GM21360 (cell line): ENCODE measurements at regions not wholly inside any gene's neighbourhood (a gene's known extent, or its start where the extent isn't known, plus 50 kb on each side); places are given as distances from the start of the nearest gene placed in this dataset.
A peak's percentile ranks its signal among the peaks of the same experiment; 100 is the strongest.

Source experiments
- ATAC-seq: cut with Tn5 transposase; IDR thresholded peaks from one replicate; pipeline ENCODE4 v1.9.1; 2021; ENCODE audit warnings: mild to moderate bottlenecking, moderate library complexity; ENCODE audit not compliant: unreplicated experiment

DNA sequence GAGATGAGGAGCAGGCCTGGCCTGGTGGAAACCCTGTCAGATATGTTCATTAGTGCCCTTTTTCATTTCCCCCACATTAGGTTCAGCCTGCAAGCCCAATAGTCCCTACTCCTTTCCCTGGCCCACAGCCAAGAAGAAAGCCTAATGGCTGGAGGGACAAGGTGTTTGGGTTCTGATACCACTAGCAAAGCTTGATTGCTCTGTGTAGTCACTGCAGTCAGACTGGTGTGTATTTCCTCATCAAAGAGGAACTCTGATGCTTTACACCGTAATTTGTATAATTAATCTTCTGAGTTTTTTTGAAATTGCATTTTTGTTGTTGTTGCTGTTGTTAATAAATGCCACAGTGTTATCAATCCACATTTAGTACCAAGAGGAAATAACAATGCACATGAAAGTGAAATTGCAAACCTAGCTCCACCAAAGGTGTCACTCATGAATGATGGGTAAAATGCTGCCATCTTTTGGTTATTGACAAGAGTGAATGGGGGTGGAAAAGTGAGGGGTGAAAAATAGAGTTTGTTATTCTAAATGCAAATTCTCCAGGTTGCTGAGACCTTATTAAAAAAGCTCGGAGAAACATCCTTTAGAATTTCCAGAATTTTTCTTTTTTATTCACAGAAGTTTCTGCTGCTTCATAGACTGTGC lies 320.2 kb upstream of the POU3F2 start:
- peak; percentile 62 for ATAC-seq

DNA sequence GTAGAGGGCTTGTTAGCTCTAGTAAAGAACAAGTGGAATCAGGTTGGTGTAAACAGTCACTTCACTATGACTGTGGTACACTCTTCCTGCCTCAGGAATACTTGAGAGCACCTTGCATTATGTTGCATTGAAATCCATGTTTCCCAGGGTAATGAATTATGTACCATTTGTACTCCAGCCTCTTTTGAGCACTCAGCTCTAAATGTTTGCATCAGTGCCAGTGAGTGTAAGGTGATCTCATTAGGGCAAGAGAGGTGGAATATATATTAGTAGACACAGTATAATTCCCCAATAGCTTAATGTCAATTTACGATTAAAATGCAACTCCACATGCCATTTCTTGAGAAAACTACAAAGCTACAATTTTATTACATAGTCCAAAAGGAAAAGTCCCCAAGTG lies 319.6 kb upstream of the POU3F2 start:
- ATAC-seq, result no peak

DNA sequence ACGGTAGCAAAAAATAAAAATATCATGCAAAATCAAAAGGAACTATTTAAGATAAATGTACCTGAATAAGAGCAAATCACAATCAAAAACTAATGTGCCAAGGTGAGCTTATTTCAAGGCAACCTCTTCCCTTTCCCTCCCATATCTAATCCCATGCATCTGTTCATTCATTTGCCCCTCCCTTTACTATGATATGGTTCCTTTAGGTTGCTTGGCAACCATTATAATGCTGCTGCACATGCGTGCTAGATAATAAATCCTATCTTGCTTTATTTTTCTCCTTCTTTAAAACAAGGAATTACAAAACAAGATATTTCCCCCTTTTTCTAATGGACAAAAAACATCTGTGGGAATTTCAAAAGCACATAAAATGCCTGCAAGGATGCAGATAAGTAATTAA lies 318.2 kb upstream of the POU3F2 start:
- no peak for ATAC-seq

DNA sequence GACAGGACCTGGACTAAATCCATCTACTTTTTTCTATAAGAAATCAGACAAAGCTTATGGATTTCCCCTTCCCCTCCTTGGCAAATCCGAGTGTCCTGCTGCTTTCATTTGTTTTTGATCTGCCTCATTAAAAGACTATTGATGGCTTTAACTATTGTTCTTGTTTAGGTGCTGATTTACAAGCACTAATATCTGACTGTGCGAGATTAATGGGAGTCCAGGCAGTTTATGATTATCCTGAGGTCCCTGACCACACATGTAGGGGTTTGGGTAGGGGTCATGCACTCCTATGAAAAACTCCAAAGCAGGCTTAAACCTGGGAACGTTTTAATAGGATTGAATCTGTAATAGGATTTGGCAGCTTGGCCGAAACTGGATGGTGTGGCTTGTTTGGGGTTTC lies 317.5 kb upstream of the POU3F2 start:
- no peak for ATAC-seq

DNA sequence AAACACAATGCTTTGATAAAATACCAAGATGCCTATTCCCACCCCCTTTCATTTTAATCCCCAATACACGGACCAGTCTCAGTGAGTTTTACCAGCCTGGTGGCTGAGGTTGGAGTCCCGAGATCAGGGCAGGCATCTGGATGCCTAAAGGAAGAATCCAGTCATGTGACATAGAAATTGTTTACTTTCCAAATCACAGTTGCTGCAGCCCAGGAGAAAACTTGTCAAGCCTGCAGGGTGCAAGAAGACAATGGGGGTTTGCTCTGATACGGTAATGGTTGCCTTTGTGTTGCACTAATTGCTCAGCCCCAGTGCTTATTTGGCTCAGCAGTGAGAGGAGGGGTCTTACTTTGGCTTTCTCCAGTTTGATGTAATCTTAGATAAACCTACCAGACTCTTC lies 308.5 kb upstream of the POU3F2 start:
- ATAC-seq, result no peak

DNA sequence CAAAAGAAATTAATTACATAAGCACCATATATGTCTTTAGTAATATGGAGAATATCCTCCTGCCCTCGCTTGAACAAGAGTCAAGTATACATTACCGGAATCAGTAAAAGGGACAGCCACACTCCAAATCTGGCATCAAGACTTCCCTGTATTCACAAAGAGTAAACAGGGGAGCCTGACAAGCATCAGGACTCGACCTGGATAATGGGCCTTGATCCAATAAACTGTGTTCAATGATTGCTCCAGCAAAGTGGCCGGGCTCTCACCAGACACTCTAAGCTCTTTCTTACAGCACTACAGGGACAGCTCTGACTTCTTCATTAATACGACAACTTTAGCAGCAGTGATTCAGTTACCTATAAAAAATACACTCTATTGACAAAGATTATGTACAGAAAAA lies 307.9 kb upstream of the POU3F2 start:
- no peak for ATAC-seq

DNA sequence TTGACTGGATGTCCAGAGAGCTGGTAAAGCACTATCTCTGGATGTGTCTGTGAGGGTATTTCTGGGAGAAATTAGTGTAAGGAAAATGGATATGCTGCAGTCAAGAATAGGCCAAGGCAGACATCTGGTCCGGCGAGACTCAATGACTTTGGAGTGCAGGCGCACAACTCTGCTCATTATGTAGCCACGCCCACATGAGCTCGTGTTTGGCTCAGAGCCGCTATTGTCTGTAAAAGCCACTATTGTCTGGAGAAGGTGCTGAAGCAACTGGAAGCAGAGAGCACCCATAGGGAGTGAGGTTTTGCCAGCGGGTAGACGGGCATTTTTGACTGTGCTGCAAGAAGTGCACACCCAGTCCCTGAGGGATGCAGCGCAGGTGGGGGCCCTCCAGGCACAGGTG lies 305.0 kb upstream of the POU3F2 start:
- no peak for ATAC-seq

DNA sequence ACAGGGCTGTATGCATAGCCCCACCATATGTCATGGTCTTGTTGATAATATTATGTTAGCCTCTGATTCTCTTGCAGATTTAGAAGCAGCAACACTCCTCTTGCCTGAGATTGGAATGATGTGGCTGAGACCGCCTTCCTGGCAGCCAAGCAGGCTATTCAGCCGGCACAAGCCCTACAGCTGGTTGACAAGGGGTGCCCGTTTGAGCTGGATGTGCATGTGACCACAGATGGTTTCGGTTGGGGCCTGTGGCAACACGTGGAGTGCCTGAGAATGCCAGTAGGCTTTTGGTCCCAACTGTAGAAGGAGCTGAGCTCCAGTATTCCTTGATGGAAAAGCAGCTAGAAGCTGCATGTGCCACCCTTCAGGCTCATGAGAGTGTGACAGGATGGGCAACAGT lies 303.6 kb upstream of the POU3F2 start:
- no peak for ATAC-seq

DNA sequence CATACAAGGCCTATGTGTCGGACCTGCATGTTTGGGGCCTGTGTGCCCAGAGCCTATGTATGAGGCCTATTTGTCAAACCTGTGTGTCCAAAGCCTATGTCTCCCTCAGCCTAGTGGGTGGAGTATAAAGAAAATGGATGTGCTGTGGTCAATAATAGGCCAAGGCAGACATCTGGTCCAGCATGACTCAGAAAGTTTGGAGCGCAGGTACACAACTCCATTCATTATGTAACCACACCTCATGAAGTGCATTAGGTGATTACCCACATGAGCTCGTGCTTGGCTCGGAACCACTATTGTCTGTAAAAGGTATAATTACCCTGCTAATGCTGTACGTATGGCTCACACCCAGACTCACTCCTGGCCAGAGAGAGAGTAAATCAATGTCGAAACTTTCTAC lies 302.4 kb upstream of the POU3F2 start:
- ATAC-seq, result no peak

DNA sequence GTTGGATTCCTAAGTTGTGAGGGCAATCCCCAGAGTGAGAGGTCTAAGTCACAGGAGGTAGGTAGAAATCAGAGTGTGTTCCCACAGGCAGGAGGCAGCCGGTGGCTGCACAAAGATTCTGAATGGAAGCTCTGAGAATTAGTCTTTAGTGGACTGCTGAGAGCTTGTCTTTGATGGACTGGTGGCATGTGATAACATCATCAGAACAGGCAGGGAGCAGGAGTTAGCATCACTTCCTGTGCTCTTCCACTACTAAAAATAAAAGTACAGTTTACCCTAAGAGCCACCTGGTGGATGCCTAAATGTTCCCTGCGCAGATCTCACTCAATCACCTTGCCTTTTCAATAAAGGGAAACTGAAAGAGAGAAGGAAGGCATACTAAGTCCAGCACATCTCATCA lies 294.6 kb upstream of the POU3F2 start:
- peak; percentile 94 for ATAC-seq

DNA sequence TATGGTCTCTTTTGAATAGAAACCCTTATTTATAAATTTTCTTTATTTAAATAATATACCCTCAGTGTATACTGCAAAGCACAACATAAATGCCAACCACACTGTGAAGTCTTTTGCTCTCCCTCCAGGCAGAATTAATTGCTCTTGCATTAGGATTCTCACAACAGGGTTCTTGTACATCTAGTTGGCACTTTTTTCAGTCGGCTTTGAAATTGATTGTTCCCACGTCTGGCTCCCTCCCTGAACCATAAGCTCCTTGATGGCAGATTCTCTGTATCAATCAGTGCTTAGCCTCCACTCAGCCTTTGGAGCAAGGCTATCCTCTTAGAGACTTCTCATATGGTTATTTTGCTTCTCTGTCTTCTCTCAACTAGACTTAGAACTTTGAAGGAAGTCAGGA lies 288.0 kb upstream of the POU3F2 start:
- no peak for ATAC-seq

DNA sequence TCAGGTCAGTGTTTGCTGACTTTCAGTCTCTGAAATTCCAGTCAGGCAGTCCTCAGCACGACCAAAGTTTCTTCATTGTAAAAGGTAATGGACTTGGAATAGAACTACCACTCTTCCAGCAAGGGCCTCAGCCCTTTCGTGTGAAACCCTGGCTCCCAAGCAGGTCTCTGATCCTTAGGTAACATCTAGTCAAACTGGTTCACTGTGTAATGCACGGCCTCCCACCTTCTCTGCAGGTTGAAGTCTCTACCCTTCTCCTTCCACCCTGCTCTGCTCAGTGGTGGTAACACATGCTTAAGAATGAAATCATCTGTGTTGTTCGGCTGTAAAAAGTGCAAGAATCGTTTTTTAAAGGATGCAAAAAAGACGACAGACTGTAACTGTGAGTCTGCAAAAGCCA lies 287.2 kb upstream of the POU3F2 start:
- ATAC-seq, result no peak

DNA sequence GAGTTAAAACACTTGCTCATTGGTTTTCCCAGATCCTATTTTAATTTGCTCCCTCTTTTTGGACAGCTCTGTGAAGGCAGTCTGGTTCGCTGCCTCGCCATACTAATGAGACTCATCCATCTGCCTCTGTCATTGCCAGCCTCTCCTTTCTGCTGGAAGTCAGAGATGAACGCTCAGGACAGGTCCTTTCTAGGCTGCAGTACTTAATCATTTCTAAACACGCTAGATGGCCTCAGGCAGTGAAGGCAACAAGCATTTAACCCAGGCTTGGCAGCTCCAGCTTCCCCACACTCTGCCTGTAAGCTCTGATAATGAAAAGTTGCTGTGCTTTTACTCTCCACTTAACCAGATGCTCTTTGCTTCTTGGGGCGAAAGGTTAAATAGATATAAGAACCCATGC lies 286.7 kb upstream of the POU3F2 start:
- ATAC-seq, result no peak

DNA sequence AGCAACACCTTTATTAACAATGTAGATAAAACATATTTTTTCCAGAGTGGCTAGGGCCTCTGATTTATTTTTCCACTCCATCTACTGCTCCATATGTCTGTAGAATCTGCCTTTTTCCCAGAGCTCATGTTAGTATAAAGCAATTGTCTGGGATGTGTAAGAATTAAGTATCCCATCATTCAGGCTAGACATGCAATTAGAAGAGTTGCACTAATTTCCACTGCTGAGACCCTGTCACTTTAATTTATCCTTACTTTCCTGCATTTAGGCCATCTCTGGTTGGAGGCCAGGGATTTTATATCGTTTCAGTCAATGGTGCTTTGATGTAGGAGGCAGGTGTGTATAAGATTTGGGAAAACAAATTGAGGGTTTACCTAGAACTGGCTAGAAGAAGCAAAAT lies 286.1 kb upstream of the POU3F2 start:
- no peak for ATAC-seq

DNA sequence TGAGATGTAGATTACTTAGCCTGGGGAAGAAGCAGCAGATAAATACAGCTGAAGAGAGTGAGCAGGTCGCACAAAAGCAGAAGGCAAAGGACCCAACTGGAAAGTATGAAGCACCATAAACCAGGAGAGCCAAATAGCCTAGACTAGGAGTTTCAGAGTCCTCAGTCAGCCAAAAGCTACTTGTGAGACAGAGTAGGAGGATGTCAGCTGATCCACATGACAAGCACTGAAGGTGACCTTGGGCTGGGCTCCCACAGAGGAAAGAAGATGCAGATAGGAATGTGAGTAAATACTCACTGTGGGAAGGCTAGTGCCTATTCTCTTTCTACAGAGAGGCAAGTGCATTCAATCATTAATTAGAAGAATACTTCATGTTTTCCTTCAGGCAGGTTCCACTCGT lies 274.0 kb upstream of the POU3F2 start:
- ATAC-seq, result no peak

DNA sequence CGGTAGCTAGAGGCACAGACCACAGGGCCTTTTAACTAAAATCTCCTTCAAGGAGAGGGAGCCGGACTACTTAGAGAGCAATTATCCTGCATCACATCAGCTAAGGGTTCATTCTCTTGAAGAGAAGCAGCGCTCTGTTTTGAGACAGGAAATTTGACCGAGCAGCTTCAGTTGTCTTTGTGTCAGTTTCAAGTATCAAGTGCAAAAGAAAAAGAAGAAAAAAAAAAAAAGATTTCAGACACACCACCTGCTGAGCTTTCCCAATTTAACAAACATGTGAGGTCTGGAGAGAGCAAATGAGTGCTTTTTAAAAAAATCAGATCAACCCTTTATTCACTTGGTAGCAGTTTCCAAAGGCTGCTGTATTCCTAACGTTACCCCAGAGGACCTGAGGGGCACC lies 273.5 kb upstream of the POU3F2 start:
- ATAC-seq, result no peak

DNA sequence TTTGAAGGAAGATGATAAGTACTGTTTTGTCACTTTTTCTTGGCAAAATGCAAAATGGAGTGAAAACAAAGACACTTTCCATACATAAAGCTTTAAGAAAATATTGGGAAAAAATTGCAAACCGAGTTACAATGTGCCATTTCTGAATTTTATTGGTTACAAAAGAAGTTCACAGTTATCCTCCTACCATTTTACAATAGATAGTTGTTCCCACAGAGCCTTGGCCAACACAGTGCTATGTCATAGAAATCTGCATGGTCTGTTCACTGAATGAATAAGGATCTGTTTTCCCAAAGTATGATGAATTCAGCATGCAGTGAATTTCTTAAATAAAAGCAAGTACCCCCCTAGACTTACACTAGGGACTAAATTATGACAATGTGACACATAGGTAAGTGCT lies 268.2 kb upstream of the POU3F2 start:
- no peak for ATAC-seq

DNA sequence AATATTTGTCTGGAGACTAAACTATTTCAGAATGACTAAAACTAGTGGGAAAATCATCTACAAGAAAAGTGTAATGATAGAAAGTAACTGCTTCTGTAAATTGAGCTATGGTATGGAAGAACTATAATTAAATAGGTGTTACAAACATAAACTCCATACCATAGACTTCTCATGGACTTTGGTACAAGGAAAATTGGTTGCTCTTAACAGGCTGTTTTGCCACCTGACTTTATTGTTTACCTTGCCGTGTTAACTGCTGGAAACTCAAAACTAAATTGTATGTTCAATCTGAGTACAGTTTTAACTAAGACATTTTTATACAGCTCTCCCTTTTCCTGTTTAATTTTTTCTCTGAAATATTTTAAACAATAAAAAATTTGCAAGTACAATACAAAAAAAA lies 261.8 kb upstream of the POU3F2 start:
- ATAC-seq, result no peak

DNA sequence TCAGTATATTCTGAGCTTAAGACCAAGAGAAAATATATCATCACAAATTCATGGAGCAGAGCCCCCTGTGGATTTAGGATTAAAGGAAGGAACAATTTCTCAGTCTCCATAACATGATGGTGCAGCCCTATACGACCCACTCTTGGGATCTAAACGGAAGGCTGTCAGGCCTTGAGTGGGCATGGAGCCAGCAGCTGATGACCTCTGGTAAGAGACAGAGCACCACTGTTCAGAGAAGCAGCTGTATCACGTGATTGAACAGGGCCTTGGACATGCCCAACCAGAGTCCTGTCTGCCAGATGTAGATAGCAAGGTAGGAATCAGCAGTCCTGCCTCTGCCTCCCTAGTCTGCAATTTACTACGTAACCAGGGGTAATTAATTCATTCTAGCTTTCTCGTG lies 259.4 kb upstream of the POU3F2 start:
- ATAC-seq, result no peak

DNA sequence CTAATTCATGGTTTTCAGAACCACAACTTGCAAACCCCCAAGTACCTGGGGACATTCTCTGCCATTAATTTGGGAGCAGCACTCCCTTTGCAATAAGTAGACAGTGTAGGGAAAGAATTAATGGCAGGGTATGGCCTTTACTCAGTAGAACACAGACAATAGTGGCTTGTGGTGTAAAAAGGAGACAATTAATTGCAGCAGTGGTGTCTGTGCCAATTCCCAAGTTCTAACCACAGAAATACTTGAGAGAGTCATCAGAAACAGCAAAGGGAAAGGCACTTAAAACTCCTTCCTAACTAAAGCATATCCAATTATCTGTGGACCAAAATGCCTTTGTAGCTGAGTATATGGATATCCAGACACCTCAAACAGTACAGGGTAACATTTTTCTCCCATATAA lies 257.6 kb upstream of the POU3F2 start:
- ATAC-seq, result no peak

DNA sequence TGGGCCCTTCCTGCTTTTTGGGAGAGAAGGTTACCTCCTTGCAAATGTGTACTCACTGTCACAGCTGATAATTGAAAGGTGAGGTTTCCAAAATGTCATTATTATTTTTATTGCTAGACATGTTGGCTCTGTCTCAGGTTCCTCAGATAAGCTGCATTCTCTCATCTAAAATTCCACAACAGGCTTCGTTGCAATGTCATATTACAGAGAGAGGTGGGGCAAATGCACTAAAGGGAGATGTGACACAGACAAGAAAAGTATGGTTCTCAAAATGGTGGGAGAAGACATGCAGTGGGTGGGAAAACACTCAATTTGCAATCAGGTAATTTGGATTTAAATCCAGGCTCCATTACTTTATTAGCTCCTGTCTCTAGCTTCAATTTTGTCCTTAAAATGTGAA lies 256.4 kb upstream of the POU3F2 start:
- no peak for ATAC-seq

DNA sequence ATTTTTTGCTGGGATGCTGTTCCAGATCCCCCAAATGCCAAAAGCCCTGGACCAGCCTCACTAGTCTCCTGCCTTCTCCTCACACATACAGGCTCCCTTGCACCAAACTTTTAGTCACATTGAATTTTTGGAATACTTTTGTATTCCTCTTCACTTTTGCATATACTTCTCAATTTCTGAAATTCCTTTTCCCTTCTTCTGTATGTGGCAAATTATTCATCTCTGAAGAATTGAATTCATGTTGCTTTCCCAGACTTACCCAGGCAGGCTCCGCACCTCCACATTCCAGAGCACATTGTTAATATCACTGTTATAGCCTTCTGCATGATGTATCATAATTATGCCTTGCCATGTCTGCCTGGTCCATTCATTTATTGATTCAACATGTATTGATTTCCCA lies 255.3 kb upstream of the POU3F2 start:
- no peak for ATAC-seq

DNA sequence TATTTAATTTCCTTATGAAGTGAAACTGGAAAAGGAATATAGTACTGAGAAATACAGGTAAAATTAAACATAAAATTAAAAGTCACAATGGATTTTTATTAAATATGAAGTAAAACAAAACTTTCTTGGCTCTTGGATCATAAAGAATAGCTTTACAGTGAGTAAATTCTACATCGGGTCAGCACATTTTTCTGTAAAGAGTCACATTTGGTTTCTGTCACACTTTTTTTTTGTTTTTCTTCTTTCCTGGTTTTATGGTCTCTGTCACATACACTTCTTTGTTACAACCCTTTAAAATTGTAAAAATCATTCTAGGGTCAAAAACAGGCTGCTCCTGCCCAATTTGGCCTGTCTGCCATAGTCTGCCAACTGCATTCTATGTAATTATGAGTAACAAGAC lies 254.4 kb upstream of the POU3F2 start:
- ATAC-seq, result no peak

DNA sequence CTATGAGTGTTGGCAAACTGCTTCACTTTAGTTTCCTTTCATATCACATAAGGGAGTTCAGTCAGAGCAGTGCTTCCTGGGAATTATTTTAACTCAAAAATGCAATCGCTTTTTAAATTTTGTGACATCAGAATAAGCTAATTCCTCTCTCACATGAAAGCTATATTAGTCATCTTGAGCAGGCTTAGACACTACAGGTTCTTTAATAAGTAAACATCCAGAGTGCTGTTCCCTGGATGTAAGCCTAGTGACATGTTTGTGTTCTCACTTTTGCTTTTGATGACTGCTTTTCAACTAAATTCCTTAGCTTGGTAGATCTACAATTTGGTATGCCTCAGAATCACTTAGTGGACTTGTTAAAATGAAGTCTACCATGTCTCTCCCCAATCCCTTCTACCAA lies 252.7 kb upstream of the POU3F2 start:
- ATAC-seq, result no peak
